Keratinocyte (primary cell): ENCODE measurements at regions not wholly inside any gene's neighbourhood (a gene's known extent, or its start where the extent isn't known, plus 50 kb on each side); places are given as distances from the start of the nearest gene placed in this dataset.

Source experiments
- DNase-seq: peaks from one replicate; pipeline ENCODE4 v3.0.0-alpha.2; 2011; ENCODE audit warnings: low read depth, missing footprints, low spot score
- FAIRE-seq: peaks from 2 replicates; lab custom pipeline; 2011; peaks lifted over from hg19 to GRCh38; lab: Jason Lieb, UNC
- H2AFZ ChIP-seq: 2 replicates; pipeline ENCODE4 v1.6.0; 2012; ENCODE audit warnings: low read length, control low read depth, inconsistent platforms; ENCODE audit not compliant: control insufficient read depth
- H3K27ac ChIP-seq: 2 replicates; pipeline ENCODE4 v1.5.1; 2011; ENCODE audit warnings: low read length; ENCODE audit not compliant: control insufficient read depth, insufficient read depth
- H3K27me3 ChIP-seq: 3 replicates; pipeline ENCODE4 v1.6.0; 2011; ENCODE audit warnings: low read length; ENCODE audit not compliant: control insufficient read depth, insufficient read depth; ENCODE audit errors: extremely low read depth
- H3K36me3 ChIP-seq, 2 experiments: 2 replicates in 1 of 2; 3 replicates in 1 of 2; pipeline ENCODE4 v1.5.1; 2011; ENCODE audit warnings: low read length in 2 of 2, mild to moderate bottlenecking in 1 of 2; ENCODE audit not compliant: control insufficient read depth in 2 of 2, insufficient read depth in 2 of 2; ENCODE audit errors: extremely low read depth in 1 of 2
- H3K4me1 ChIP-seq: 3 replicates; pipeline ENCODE4 v1.5.1; 2011; ENCODE audit warnings: low read length; ENCODE audit not compliant: control insufficient read depth, insufficient read depth; ENCODE audit errors: extremely low read depth
- H3K4me2 ChIP-seq: 3 replicates; pipeline ENCODE4 v1.6.0; 2011; ENCODE audit warnings: low read depth, low read length; ENCODE audit not compliant: control insufficient read depth, insufficient read depth; ENCODE audit errors: extremely low read depth
- H3K4me3 ChIP-seq, 3 experiments: fragments of 200-600 bp in 1 of 3; sonication (generic) in 1 of 3; 2 replicates in 2 of 3; 3 replicates in 1 of 3; pipeline ENCODE4 v1.5.1; 2011 to 2016; ENCODE audit warnings: low read length in 3 of 3, mild to moderate bottlenecking in 3 of 3, control low read depth in 2 of 3, inconsistent platforms in 1 of 3, low read depth in 1 of 3, mixed read lengths in 1 of 3, mixed run types in 1 of 3, moderate library complexity in 1 of 3; ENCODE audit not compliant: control insufficient read depth in 2 of 3, insufficient read depth in 2 of 3; ENCODE audit errors: extremely low read depth in 1 of 3
- H3K79me2 ChIP-seq: 2 replicates; pipeline ENCODE4 v1.6.0; 2012; ENCODE audit warnings: low read length; ENCODE audit not compliant: control insufficient read depth, insufficient read depth
- H3K9ac ChIP-seq: 3 replicates; pipeline ENCODE4 v1.6.0; 2011; ENCODE audit warnings: low read length; ENCODE audit not compliant: control insufficient read depth, insufficient read depth; ENCODE audit errors: extremely low read depth
- H3K9me1 ChIP-seq: 3 replicates; pipeline ENCODE4 v1.6.0; 2011; ENCODE audit warnings: low read length; ENCODE audit not compliant: control insufficient read depth, insufficient read depth; ENCODE audit errors: extremely low read depth
- H3K9me3 ChIP-seq: 2 replicates; pipeline ENCODE4 v1.5.1; 2012; ENCODE audit warnings: low read depth, low read length; ENCODE audit not compliant: control insufficient read depth
- H4K20me1 ChIP-seq: 3 replicates; pipeline ENCODE4 v1.6.0; 2011; ENCODE audit warnings: low read length; ENCODE audit not compliant: control insufficient read depth, insufficient read depth; ENCODE audit errors: extremely low read depth
- EZH2 ChIP-seq: IDR thresholded peaks from one replicate; pipeline ENCODE4 v1.6.1; 2012; ENCODE audit warnings: inconsistent platforms, mild to moderate bottlenecking, low read length, moderate library complexity
- dilution Hi-C: fragments of 300-500 bp; cut with MboI; formaldehyde crosslinking; loops from one replicate; pipeline ENCODE4 v1.7.0; 2020; ENCODE audit warnings: low sequenced_read_pairs; ENCODE audit not compliant: extremely low pct_ligation_motif_present
- TF ChIP-seq, protein P1 (sequence below), 3 experiments: IDR thresholded peaks in 1 of 3; conservative IDR thresholded peaks in 1 of 3; optimal IDR thresholded peaks in 1 of 3; 2 replicates in 2 of 3; 3 replicates in 1 of 3; pipeline versions ENCODE3 to v1.5.1; 2011; ENCODE audit warnings: low read length in 3 of 3, mild to moderate bottlenecking in 3 of 3, moderate library complexity in 2 of 3, control low read depth in 1 of 3, inconsistent platforms in 1 of 3; ENCODE audit not compliant: insufficient read depth in 2 of 3; ENCODE audit errors: extremely low read depth in 1 of 3

- TF ChIP-seq, protein P1, sequence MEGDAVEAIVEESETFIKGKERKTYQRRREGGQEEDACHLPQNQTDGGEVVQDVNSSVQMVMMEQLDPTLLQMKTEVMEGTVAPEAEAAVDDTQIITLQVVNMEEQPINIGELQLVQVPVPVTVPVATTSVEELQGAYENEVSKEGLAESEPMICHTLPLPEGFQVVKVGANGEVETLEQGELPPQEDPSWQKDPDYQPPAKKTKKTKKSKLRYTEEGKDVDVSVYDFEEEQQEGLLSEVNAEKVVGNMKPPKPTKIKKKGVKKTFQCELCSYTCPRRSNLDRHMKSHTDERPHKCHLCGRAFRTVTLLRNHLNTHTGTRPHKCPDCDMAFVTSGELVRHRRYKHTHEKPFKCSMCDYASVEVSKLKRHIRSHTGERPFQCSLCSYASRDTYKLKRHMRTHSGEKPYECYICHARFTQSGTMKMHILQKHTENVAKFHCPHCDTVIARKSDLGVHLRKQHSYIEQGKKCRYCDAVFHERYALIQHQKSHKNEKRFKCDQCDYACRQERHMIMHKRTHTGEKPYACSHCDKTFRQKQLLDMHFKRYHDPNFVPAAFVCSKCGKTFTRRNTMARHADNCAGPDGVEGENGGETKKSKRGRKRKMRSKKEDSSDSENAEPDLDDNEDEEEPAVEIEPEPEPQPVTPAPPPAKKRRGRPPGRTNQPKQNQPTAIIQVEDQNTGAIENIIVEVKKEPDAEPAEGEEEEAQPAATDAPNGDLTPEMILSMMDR (optimal IDR thresholded peaks at IDR 0.05 in 1 of 3, IDR thresholded peaks at IDR 0.05 in 1 of 3, conservative IDR thresholded peaks at IDR 0.05 in 1 of 3; ENCODE audit: extremely low read depth in 1 of 3, insufficient read depth in 2 of 3, low read length in 3 of 3): no peak
- TF ChIP-seq EZH2: no peak
- Histone ChIP-seq H3K4me1 (no peaks in the 10 kb centered on the region), H3K27ac (no peak overlapping the region), H3K9ac (no peak overlapping the region), H3K9me1 (no peaks in the 10 kb centered on the region), H3K27me3 (peaks cover 28% of the 10 kb centered on the region), H3K79me2 (no peaks in the 10 kb centered on the region), H3K36me3 (no peaks in the 10 kb centered on the region), H4K20me1 (no peaks in the 10 kb centered on the region), H3K4me3 (peak overlapping the region in 1 of 3 experiments; percentile 50), H3K9me3 (no peaks in the 10 kb centered on the region), H3K4me2 (peak overlapping the region; percentile 67), H2AFZ (no peak overlapping the region)
- dilution Hi-C loops: no loop called here
- no peak for DNase-seq
- FAIRE-seq: no peak
Observed at GRCh38 chr3:23129817-23130216, 73.3 kb upstream of the UBE2E2 start.

GRCh38 chr3:23130406-23130805 lies 72.7 kb upstream of the UBE2E2 start:
- Histone ChIP-seq H4K20me1 (no peaks in the 10 kb centered on the region), H3K4me1 (no peaks in the 10 kb centered on the region), H3K27me3 (peaks cover 24% of the 10 kb centered on the region), H3K4me3 (no peak overlapping the region), H3K36me3 (no peaks in the 10 kb centered on the region), H3K9ac (no peak overlapping the region), H2AFZ (no peak overlapping the region), H3K4me2 (no peak overlapping the region), H3K9me1 (no peaks in the 10 kb centered on the region), H3K79me2 (no peaks in the 10 kb centered on the region), H3K9me3 (no peaks in the 10 kb centered on the region), H3K27ac (no peak overlapping the region)
- dilution Hi-C loops: no loop called here
- DNase-seq (no peak), FAIRE-seq (no peak)
- TF ChIP-seq, protein P1 (optimal IDR thresholded peaks at IDR 0.05 in 1 of 3, IDR thresholded peaks at IDR 0.05 in 1 of 3, conservative IDR thresholded peaks at IDR 0.05 in 1 of 3; ENCODE audit: extremely low read depth in 1 of 3, insufficient read depth in 2 of 3, low read length in 3 of 3): no peak
- TF ChIP-seq EZH2: no peak
